GM23338 (cell line): ENCODE measurements at regions not wholly inside any gene's neighbourhood (a gene's known extent, or its start where the extent isn't known, plus 50 kb on each side); places are given as distances from the start of the nearest gene placed in this dataset.
A peak's percentile ranks its signal among the peaks of the same experiment; 100 is the strongest.

Experiments used
- ATAC-seq: fragments of 200-7000 bp; cut with Tn5 transposase; 3 replicates; pipeline ENCODE4 v1.9.1; 2020
- DNase-seq: peaks from one replicate; pipeline ENCODE4 v3.0.0-alpha.2; 2015; ENCODE audit warnings: low spot score
- H2AFZ ChIP-seq: fragments of 200-600 bp; sonication (generic); 2 replicates; pipeline ENCODE4 v1.8.0; 2016; ENCODE audit warnings: antibody characterized with exemption, mild to moderate bottlenecking, moderate library complexity
- H3F3A ChIP-seq: fragments of 200-600 bp; sonication (generic); replicated peaks from 2 replicates; pipeline ENCODE4 v1.8.0; 2017; ENCODE audit warnings: antibody characterized with exemption, mixed run types, low read depth
- H3K27ac ChIP-seq: fragments of 200-600 bp; sonication (generic); 2 replicates; pipeline ENCODE4 v1.6.1; 2016; ENCODE audit warnings: low read depth
- H3K27me3 ChIP-seq: fragments of 200-600 bp; sonication (generic); 2 replicates; pipeline ENCODE4 v1.8.0; 2016; ENCODE audit warnings: mild to moderate bottlenecking, mixed run types, moderate library complexity; ENCODE audit not compliant: insufficient read depth
- H3K36me3 ChIP-seq: fragments of 200-600 bp; sonication (generic); 2 replicates; pipeline ENCODE4 v1.8.0; 2016; ENCODE audit warnings: mild to moderate bottlenecking; ENCODE audit not compliant: insufficient read depth
- H3K4me1 ChIP-seq: fragments of 200-600 bp; sonication (generic); 2 replicates; pipeline ENCODE4 v1.8.0; 2016; ENCODE audit warnings: mild to moderate bottlenecking, moderate library complexity; ENCODE audit not compliant: insufficient read depth
- H3K4me2 ChIP-seq: fragments of 200-600 bp; sonication (generic); 2 replicates; pipeline ENCODE4 v1.7.1; 2017; ENCODE audit warnings: mixed run types
- H3K4me3 ChIP-seq: fragments of 200-600 bp; sonication (generic); 2 replicates; pipeline ENCODE4 v1.6.1; 2016; ENCODE audit warnings: mixed run types
- H3K79me2 ChIP-seq: fragments of 200-600 bp; sonication (generic); replicated peaks from 2 replicates; pipeline ENCODE4 v1.8.0; 2017; ENCODE audit warnings: mild to moderate bottlenecking; ENCODE audit not compliant: insufficient read depth
- H3K9me2 ChIP-seq: fragments of 200-600 bp; sonication (generic); 2 replicates; pipeline ENCODE4 v1.8.0; 2017; ENCODE audit not compliant: insufficient read depth
- H4K20me1 ChIP-seq: fragments of 200-600 bp; sonication (generic); replicated peaks from 2 replicates; pipeline ENCODE4 v1.8.0; 2017; ENCODE audit warnings: mild to moderate bottlenecking; ENCODE audit not compliant: insufficient read depth
- H3K27ac Mint-ChIP-seq: 2 replicates; pipeline ENCODE4 v1.8.0; 2020; ENCODE audit warnings: inconsistent platforms, mild to moderate bottlenecking, moderate library complexity, mixed read lengths
- H3K27me3 Mint-ChIP-seq: 3 replicates; pipeline ENCODE4 v1.8.0; 2022; ENCODE audit warnings: low read depth, mild to moderate bottlenecking, moderate library complexity, mixed read lengths, inconsistent platforms; ENCODE audit not compliant: insufficient read depth, poor library complexity
- H3K36me3 Mint-ChIP-seq: 3 replicates; pipeline ENCODE4 v1.8.0; 2021; ENCODE audit warnings: low read depth, mild to moderate bottlenecking, inconsistent platforms, moderate library complexity, mixed read lengths
- H3K4me1 Mint-ChIP-seq: 3 replicates; pipeline ENCODE4 v1.8.0; 2020; ENCODE audit warnings: mild to moderate bottlenecking, inconsistent platforms, mixed read lengths
- H3K4me3 Mint-ChIP-seq: 3 replicates; pipeline ENCODE4 v1.8.0; 2021; ENCODE audit warnings: moderate library complexity, mild to moderate bottlenecking, inconsistent platforms, mixed read lengths
- H3K9me3 Mint-ChIP-seq: 3 replicates; pipeline ENCODE4 v1.8.0; 2020; ENCODE audit warnings: moderate library complexity, mild to moderate bottlenecking, inconsistent platforms, mixed read lengths
- CREB1 ChIP-seq: fragments of 250-450 bp; sonication (Bioruptor Pico); IDR thresholded peaks from 2 replicates; pipeline ENCODE4 v1.5.0; 2020; ENCODE audit warnings: low read depth, mild to moderate bottlenecking, moderate library complexity
- EZH2 ChIP-seq: fragments of 200-600 bp; sonication (generic); IDR thresholded peaks from one replicate; pipeline ENCODE4 v1.8.0; 2017; ENCODE audit warnings: antibody characterized with exemption, mild to moderate bottlenecking, low read depth; ENCODE audit not compliant: unreplicated experiment
- EZH2phosphoT487 ChIP-seq: fragments of 200-600 bp; sonication (generic); IDR thresholded peaks from one replicate; pipeline ENCODE4 v1.8.1; 2018; ENCODE audit warnings: antibody characterized with exemption; ENCODE audit not compliant: unreplicated experiment
- JUNB ChIP-seq: IDR thresholded peaks from one replicate; pipeline ENCODE4 v1.6.1; 2016; ENCODE audit warnings: antibody characterized with exemption; ENCODE audit not compliant: unreplicated experiment
- NANOG ChIP-seq: IDR thresholded peaks from 2 replicates; pipeline ENCODE4 v1.6.1; 2016; ENCODE audit warnings: antibody characterized with exemption, borderline replicate concordance
- POLR2AphosphoS5 ChIP-seq: IDR thresholded peaks from 2 replicates; pipeline ENCODE4 v1.6.1; 2016; ENCODE audit warnings: antibody characterized with exemption, low read depth
- STAT1 ChIP-seq: IDR thresholded peaks from one replicate; pipeline ENCODE4 v1.6.1; 2016; ENCODE audit warnings: antibody characterized with exemption; ENCODE audit not compliant: unreplicated experiment
- ZNF114 ChIP-seq: fragments of 250-450 bp; sonication (Bioruptor Pico); IDR thresholded peaks from 2 replicates; pipeline ENCODE4 v1.5.0; 2020; ENCODE audit warnings: mild to moderate bottlenecking, moderate library complexity
- ZNF331 ChIP-seq: fragments of 250-450 bp; sonication (Bioruptor Pico); IDR thresholded peaks from 2 replicates; pipeline ENCODE4 v1.5.0; 2020; ENCODE audit warnings: low read depth, mild to moderate bottlenecking, moderate library complexity
- TF ChIP-seq, protein P1 (sequence below), 2 experiments: fragments of 200-600 bp in 1 of 2; sonication (generic) in 1 of 2; conservative IDR thresholded peaks; 2 replicates each; pipeline versions ENCODE4 v1.5.1 to v1.6.1; 2016 to 2017; ENCODE audit warnings: antibody characterized with exemption in 2 of 2, low read depth in 2 of 2, mild to moderate bottlenecking in 2 of 2, moderate library complexity in 1 of 2
- TF ChIP-seq, protein P2 (sequence below): IDR thresholded peaks from one replicate; pipeline ENCODE4 v1.6.1; 2018; ENCODE audit warnings: antibody characterized with exemption; ENCODE audit not compliant: unreplicated experiment
- TF ChIP-seq, protein P3 (sequence below): IDR thresholded peaks from 2 replicates; pipeline ENCODE4 v1.6.1; 2016; ENCODE audit warnings: antibody characterized with exemption

DNA sequence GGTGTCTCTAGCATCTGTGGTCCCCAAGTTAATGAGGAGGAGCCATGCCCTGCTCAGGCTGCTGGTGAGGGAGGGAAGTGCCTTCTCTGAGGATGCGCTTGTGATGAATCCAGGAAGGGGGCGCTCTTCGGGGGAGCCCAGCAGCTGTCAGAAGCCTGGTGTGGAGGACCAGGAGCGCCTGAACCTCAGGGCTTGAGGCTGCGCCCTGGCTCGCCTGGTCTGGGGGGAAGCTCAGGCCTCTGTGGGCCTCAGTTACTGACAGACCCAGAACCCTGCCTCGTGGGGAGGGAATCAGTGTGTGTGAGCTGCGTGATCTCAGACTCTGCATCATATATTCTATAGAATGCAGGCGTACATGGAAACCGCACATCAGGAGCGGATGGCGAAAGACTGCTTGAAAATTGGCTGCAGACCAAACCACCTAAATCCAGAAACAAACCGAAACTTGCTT is 126.1 kb downstream of the SEC14L1 start:
- Mint-ChIP-seq H3K9me3 (no peaks in the 10 kb centered on the region), H3K27me3 (peaks cover 16% of the 10 kb centered on the region), H3K36me3 (no peaks in the 10 kb centered on the region), H3K4me1 (peaks cover 16% of the 10 kb centered on the region), H3K4me3 (no peak overlapping the region; the same call in 2 of the 3 replicates), H3K27ac (no peak overlapping the region)
- Histone ChIP-seq H3K9me2 (no peaks in the 10 kb centered on the region), H3K27ac (no peak overlapping the region), H3K4me1 (peaks cover 13% of the 10 kb centered on the region), H3F3A (peaks cover 4% of the 10 kb centered on the region; the same call in 1 of the 2 replicates), H3K4me3 (no peak overlapping the region), H2AFZ (no peak overlapping the region), H3K4me2 (no peak overlapping the region), H3K27me3 (no peaks in the 10 kb centered on the region), H3K36me3 (no peaks in the 10 kb centered on the region), H4K20me1 (no peaks in the 10 kb centered on the region; the same call in 1 of the 2 replicates), H3K79me2 (no peaks in the 10 kb centered on the region)
- ATAC-seq (peak; percentile 91), DNase-seq (peak; percentile 90)
- TF ChIP-seq NANOG, result no peak
- no peak for TF ChIP-seq ZNF331 (CRISPR knock-in tag)
- no peak for TF ChIP-seq STAT1
- TF ChIP-seq, protein P1, sequence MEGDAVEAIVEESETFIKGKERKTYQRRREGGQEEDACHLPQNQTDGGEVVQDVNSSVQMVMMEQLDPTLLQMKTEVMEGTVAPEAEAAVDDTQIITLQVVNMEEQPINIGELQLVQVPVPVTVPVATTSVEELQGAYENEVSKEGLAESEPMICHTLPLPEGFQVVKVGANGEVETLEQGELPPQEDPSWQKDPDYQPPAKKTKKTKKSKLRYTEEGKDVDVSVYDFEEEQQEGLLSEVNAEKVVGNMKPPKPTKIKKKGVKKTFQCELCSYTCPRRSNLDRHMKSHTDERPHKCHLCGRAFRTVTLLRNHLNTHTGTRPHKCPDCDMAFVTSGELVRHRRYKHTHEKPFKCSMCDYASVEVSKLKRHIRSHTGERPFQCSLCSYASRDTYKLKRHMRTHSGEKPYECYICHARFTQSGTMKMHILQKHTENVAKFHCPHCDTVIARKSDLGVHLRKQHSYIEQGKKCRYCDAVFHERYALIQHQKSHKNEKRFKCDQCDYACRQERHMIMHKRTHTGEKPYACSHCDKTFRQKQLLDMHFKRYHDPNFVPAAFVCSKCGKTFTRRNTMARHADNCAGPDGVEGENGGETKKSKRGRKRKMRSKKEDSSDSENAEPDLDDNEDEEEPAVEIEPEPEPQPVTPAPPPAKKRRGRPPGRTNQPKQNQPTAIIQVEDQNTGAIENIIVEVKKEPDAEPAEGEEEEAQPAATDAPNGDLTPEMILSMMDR (conservative IDR thresholded peaks at IDR 0.05; ENCODE audit: low read depth in 2 of 2), result peak; percentile 76 to 89

DNA sequence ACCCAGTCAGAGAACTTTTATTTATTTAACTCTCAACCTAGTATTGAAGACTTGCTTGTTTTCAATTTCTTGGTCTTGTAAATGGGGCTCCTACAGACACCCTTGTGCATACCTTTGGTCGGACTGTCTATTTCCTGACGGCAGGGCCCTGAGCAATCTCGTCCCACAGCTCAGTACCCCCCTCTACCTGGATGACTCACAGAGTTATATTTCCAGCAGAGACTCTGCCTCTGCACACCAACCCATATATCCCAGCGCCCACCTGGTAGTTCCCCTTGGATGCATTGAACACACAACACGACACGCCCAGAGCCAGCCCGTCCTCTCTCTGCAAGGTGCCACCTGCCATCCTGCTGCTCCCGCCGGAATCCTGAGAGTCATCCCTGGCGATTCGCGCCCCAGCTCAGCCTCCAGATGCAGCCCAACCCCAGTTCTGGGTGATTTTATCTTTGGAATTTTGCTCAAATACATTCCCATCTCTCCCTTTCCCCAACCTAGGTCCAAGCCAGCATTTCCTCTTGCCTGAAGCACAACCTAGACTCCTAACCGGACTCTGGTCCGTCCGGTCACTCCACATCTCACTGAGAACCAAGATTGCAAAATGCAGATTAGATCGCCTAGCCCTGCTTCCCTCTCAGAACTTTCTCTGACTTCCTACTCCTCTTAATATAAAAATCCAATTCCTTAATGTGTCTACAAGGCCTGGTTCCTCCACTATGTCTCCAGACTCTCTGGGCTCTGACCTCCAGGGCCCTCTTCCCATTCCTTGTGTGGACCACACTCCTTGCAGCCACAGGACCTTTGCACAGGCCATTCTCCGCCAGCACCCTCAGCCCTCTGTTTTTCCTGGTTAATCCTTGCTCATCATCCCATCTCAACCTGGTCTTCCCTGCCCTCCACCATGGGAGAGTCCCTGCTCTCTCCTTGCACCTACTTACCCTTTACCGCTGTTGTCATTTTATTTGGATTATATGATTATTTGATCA is 129.2 kb downstream of the SEC14L1 start:
- Histone ChIP-seq H3F3A (peaks cover 4% of the 10 kb centered on the region; the same call in 1 of the 2 replicates), H3K4me2 (no peak overlapping the region), H3K27me3 (no peaks in the 10 kb centered on the region), H4K20me1 (no peaks in the 10 kb centered on the region; the same call in 1 of the 2 replicates), H2AFZ (no peak overlapping the region), H3K4me3 (no peak overlapping the region), H3K79me2 (no peaks in the 10 kb centered on the region), H3K4me1 (no peaks in the 10 kb centered on the region), H3K36me3 (no peaks in the 10 kb centered on the region), H3K9me2 (no peaks in the 10 kb centered on the region), H3K27ac (no peak overlapping the region)
- H3K27ac Mint-ChIP-seq, result no peak overlapping the region
- H3K36me3 Mint-ChIP-seq, result no peaks in the 10 kb centered on the region
- TF ChIP-seq, protein P2, sequence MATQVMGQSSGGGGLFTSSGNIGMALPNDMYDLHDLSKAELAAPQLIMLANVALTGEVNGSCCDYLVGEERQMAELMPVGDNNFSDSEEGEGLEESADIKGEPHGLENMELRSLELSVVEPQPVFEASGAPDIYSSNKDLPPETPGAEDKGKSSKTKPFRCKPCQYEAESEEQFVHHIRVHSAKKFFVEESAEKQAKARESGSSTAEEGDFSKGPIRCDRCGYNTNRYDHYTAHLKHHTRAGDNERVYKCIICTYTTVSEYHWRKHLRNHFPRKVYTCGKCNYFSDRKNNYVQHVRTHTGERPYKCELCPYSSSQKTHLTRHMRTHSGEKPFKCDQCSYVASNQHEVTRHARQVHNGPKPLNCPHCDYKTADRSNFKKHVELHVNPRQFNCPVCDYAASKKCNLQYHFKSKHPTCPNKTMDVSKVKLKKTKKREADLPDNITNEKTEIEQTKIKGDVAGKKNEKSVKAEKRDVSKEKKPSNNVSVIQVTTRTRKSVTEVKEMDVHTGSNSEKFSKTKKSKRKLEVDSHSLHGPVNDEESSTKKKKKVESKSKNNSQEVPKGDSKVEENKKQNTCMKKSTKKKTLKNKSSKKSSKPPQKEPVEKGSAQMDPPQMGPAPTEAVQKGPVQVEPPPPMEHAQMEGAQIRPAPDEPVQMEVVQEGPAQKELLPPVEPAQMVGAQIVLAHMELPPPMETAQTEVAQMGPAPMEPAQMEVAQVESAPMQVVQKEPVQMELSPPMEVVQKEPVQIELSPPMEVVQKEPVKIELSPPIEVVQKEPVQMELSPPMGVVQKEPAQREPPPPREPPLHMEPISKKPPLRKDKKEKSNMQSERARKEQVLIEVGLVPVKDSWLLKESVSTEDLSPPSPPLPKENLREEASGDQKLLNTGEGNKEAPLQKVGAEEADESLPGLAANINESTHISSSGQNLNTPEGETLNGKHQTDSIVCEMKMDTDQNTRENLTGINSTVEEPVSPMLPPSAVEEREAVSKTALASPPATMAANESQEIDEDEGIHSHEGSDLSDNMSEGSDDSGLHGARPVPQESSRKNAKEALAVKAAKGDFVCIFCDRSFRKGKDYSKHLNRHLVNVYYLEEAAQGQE, result no peak
- TF ChIP-seq ZNF114 (no peak), JUNB (no peak), ZNF331 (CRISPR knock-in tag) (no peak), POLR2AphosphoS5 (no peak), EZH2 (no peak), NANOG (no peak), STAT1 (no peak), CREB1 (CRISPR knock-in tag) (no peak), EZH2phosphoT487 (no peak)
- TF ChIP-seq, protein P1 (conservative IDR thresholded peaks at IDR 0.05; ENCODE audit: low read depth in 2 of 2), result no peak
- TF ChIP-seq, protein P3, sequence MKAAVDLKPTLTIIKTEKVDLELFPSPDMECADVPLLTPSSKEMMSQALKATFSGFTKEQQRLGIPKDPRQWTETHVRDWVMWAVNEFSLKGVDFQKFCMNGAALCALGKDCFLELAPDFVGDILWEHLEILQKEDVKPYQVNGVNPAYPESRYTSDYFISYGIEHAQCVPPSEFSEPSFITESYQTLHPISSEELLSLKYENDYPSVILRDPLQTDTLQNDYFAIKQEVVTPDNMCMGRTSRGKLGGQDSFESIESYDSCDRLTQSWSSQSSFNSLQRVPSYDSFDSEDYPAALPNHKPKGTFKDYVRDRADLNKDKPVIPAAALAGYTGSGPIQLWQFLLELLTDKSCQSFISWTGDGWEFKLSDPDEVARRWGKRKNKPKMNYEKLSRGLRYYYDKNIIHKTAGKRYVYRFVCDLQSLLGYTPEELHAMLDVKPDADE, result no peak
- H3K9me3 Mint-ChIP-seq, result peaks cover 2% of the 10 kb centered on the region; the same call in 1 of the 3 replicates
- H3K4me3 Mint-ChIP-seq, result no peak overlapping the region
- no peak for ATAC-seq
- DNase-seq, result no peak
- peaks cover 4% of the 10 kb centered on the region for H3K4me1 Mint-ChIP-seq
- peaks cover 14% of the 10 kb centered on the region for H3K27me3 Mint-ChIP-seq
